ENCODE measurements at regions not wholly inside any gene's neighbourhood (a gene's known extent, or its start where the extent isn't known, plus 50 kb on each side); places are given as distances from the start of the nearest gene placed in this dataset.

GRCh38 chr1:221805121-221805520 is 63.2 kb upstream of the DUSP10 start:
- WGBS (ENCODE audit: insufficient coverage, insufficient read length), result no CpG with 5 or more reads among the region's 1 CpG
- no peaks in the 10 kb centered on the region for H3K27me3 ChIP-seq (ENCODE audit: control insufficient read depth, insufficient read depth, low read length)
- no peaks in the 10 kb centered on the region for H3K36me3 ChIP-seq (ENCODE audit: control insufficient read depth, insufficient read depth, low read length)
- H3K4me3 ChIP-seq (ENCODE audit: low read length), result no peak overlapping the region
- H3K27ac ChIP-seq (ENCODE audit: low read length), result no peak overlapping the region
- H3K9me3 ChIP-seq (ENCODE audit: control insufficient read depth, insufficient read depth, low read length), result no peaks in the 10 kb centered on the region
- no peak for DNase-seq (ENCODE audit: low read depth, low spot score)
- H3K4me1 ChIP-seq (ENCODE audit: control insufficient read depth, insufficient read depth, low read length), result no peaks in the 10 kb centered on the region

GRCh38 chr1:221804303-221804702 is 62.4 kb upstream of the DUSP10 start:
- Histone ChIP-seq H3K27me3 (ENCODE audit: control insufficient read depth, insufficient read depth, low read length) (no peaks in the 10 kb centered on the region), H3K36me3 (ENCODE audit: control insufficient read depth, insufficient read depth, low read length) (no peaks in the 10 kb centered on the region), H3K27ac (ENCODE audit: low read length) (no peak overlapping the region), H3K9me3 (ENCODE audit: control insufficient read depth, insufficient read depth, low read length) (no peaks in the 10 kb centered on the region), H3K4me1 (ENCODE audit: control insufficient read depth, insufficient read depth, low read length) (no peaks in the 10 kb centered on the region), H3K4me3 (ENCODE audit: low read length) (no peak overlapping the region)
- no peak for DNase-seq (ENCODE audit: low read depth, low spot score)
- no CpG with 5 or more reads among the region's 3 CpGs for WGBS (ENCODE audit: insufficient coverage, insufficient read length)

GRCh38 chr1:221801773-221802516 is 60.1 kb upstream of the DUSP10 start:
- no peaks in the 10 kb centered on the region for H3K9me3 ChIP-seq (ENCODE audit: control insufficient read depth, insufficient read depth, low read length)
- no peaks in the 10 kb centered on the region for H3K36me3 ChIP-seq (ENCODE audit: control insufficient read depth, insufficient read depth, low read length)
- no CpG with 5 or more reads among the region's 1 CpG for whole genome bisulfite sequencing (ENCODE audit: insufficient coverage, insufficient read length)
- no peak overlapping the region for H3K27ac ChIP-seq (ENCODE audit: low read length)
- DNase-seq (ENCODE audit: low read depth, low spot score), result no peak
- H3K4me3 ChIP-seq (ENCODE audit: low read length), result no peak overlapping the region
- no peaks in the 10 kb centered on the region for H3K4me1 ChIP-seq (ENCODE audit: control insufficient read depth, insufficient read depth, low read length)
- H3K27me3 ChIP-seq (ENCODE audit: control insufficient read depth, insufficient read depth, low read length), result no peaks in the 10 kb centered on the region

- Histone ChIP-seq H3K27ac (ENCODE audit: low read length) (no peak overlapping the region), H3K9me3 (ENCODE audit: control insufficient read depth, insufficient read depth, low read length) (no peaks in the 10 kb centered on the region), H3K27me3 (ENCODE audit: control insufficient read depth, insufficient read depth, low read length) (no peaks in the 10 kb centered on the region), H3K36me3 (ENCODE audit: control insufficient read depth, insufficient read depth, low read length) (no peaks in the 10 kb centered on the region), H3K4me1 (ENCODE audit: control insufficient read depth, insufficient read depth, low read length) (no peaks in the 10 kb centered on the region), H3K4me3 (ENCODE audit: low read length) (no peak overlapping the region)
- WGBS (ENCODE audit: insufficient coverage, insufficient read length), result no CpG with 5 or more reads among the region's 3 CpGs
- no peak for DNase-seq (ENCODE audit: low read depth, low spot score)
Observed at GRCh38 chr1:221801251-221801661, 59.4 kb upstream of the DUSP10 start.

- Histone ChIP-seq H3K27ac (ENCODE audit: low read length) (no peak overlapping the region), H3K9me3 (ENCODE audit: control insufficient read depth, insufficient read depth, low read length) (no peaks in the 10 kb centered on the region), H3K27me3 (ENCODE audit: control insufficient read depth, insufficient read depth, low read length) (no peaks in the 10 kb centered on the region), H3K4me1 (ENCODE audit: control insufficient read depth, insufficient read depth, low read length) (no peaks in the 10 kb centered on the region), H3K36me3 (ENCODE audit: control insufficient read depth, insufficient read depth, low read length) (no peaks in the 10 kb centered on the region), H3K4me3 (ENCODE audit: low read length) (no peak overlapping the region)
- WGBS (ENCODE audit: insufficient coverage, insufficient read length), result no CpG with 5 or more reads among the region's 3 CpGs
- no peak for DNase-seq (ENCODE audit: low read depth, low spot score)
Observed at GRCh38 chr1:221800831-221801230, 58.9 kb upstream of the DUSP10 start.

- no peak overlapping the region for H3K4me3 ChIP-seq (ENCODE audit: low read length)
- H3K27me3 ChIP-seq (ENCODE audit: control insufficient read depth, insufficient read depth, low read length), result no peaks in the 10 kb centered on the region
- no peaks in the 10 kb centered on the region; the same call in 1 of the 2 replicates for H3K9me3 ChIP-seq (ENCODE audit: control insufficient read depth, insufficient read depth, low read length)
- no peak overlapping the region for H3K27ac ChIP-seq (ENCODE audit: low read length)
- no peaks in the 10 kb centered on the region for H3K4me1 ChIP-seq (ENCODE audit: control insufficient read depth, insufficient read depth, low read length)
- DNase-seq (ENCODE audit: low read depth, low spot score), result no peak
- H3K36me3 ChIP-seq (ENCODE audit: control insufficient read depth, insufficient read depth, low read length), result no peaks in the 10 kb centered on the region
Observed at GRCh38 chr1:221797506-221797905, 55.6 kb upstream of the DUSP10 start.

- DNase-seq (ENCODE audit: low read depth, low spot score), result no peak
- H3K27me3 ChIP-seq (ENCODE audit: control insufficient read depth, insufficient read depth, low read length), result no peaks in the 10 kb centered on the region
- no peaks in the 10 kb centered on the region; the same call in 1 of the 2 replicates for H3K9me3 ChIP-seq (ENCODE audit: control insufficient read depth, insufficient read depth, low read length)
- no CpG with 5 or more reads among the region's 2 CpGs for WGBS (ENCODE audit: insufficient coverage, insufficient read length)
- H3K36me3 ChIP-seq (ENCODE audit: control insufficient read depth, insufficient read depth, low read length), result no peaks in the 10 kb centered on the region
- no peaks in the 10 kb centered on the region for H3K4me1 ChIP-seq (ENCODE audit: control insufficient read depth, insufficient read depth, low read length)
- H3K27ac ChIP-seq (ENCODE audit: low read length), result no peak overlapping the region
- H3K4me3 ChIP-seq (ENCODE audit: low read length), result no peak overlapping the region
Observed at GRCh38 chr1:221796700-221797099, 54.8 kb upstream of the DUSP10 start.

GRCh38 chr1:221795380-221795779 is 53.5 kb upstream of the DUSP10 start:
- Histone ChIP-seq H3K4me3 (ENCODE audit: low read length) (no peak overlapping the region), H3K9me3 (ENCODE audit: control insufficient read depth, insufficient read depth, low read length) (no peaks in the 10 kb centered on the region; the same call in none of the 2 replicates), H3K4me1 (ENCODE audit: control insufficient read depth, insufficient read depth, low read length) (no peaks in the 10 kb centered on the region), H3K36me3 (ENCODE audit: control insufficient read depth, insufficient read depth, low read length) (no peaks in the 10 kb centered on the region), H3K27ac (ENCODE audit: low read length) (no peak overlapping the region), H3K27me3 (ENCODE audit: control insufficient read depth, insufficient read depth, low read length) (no peaks in the 10 kb centered on the region)
- no peak for DNase-seq (ENCODE audit: low read depth, low spot score)
- no CpG with 5 or more reads among the region's 3 CpGs for WGBS (ENCODE audit: insufficient coverage, insufficient read length)

- H3K4me3 ChIP-seq (ENCODE audit: low read length), result no peak overlapping the region
- H3K9me3 ChIP-seq (ENCODE audit: control insufficient read depth, insufficient read depth, low read length), result no peaks in the 10 kb centered on the region; the same call in none of the 2 replicates
- DNase-seq (ENCODE audit: low read depth, low spot score), result no peak
- no peak overlapping the region for H3K27ac ChIP-seq (ENCODE audit: low read length)
- H3K36me3 ChIP-seq (ENCODE audit: control insufficient read depth, insufficient read depth, low read length), result no peaks in the 10 kb centered on the region
- WGBS (ENCODE audit: insufficient coverage, insufficient read length), result no CpG with 5 or more reads among the region's 1 CpG
- H3K4me1 ChIP-seq (ENCODE audit: control insufficient read depth, insufficient read depth, low read length), result no peaks in the 10 kb centered on the region
- H3K27me3 ChIP-seq (ENCODE audit: control insufficient read depth, insufficient read depth, low read length), result no peaks in the 10 kb centered on the region
Observed at GRCh38 chr1:221794935-221795334, 53.0 kb upstream of the DUSP10 start.

- Histone ChIP-seq H3K4me1 (ENCODE audit: control insufficient read depth, insufficient read depth, low read length) (no peaks in the 10 kb centered on the region), H3K9me3 (ENCODE audit: control insufficient read depth, insufficient read depth, low read length) (no peaks in the 10 kb centered on the region; the same call in none of the 2 replicates), H3K36me3 (ENCODE audit: control insufficient read depth, insufficient read depth, low read length) (no peaks in the 10 kb centered on the region), H3K27me3 (ENCODE audit: control insufficient read depth, insufficient read depth, low read length) (no peaks in the 10 kb centered on the region), H3K27ac (ENCODE audit: low read length) (no peak overlapping the region), H3K4me3 (ENCODE audit: low read length) (no peak overlapping the region)
- DNase-seq (ENCODE audit: low read depth, low spot score), result no peak
- no CpG with 5 or more reads among the region's 2 CpGs for WGBS (ENCODE audit: insufficient coverage, insufficient read length)
Observed at GRCh38 chr1:221794079-221794670, 52.3 kb upstream of the DUSP10 start.

Measured in iPS DF 6.9 (cell line).